ENCODE measurements at regions not wholly inside any gene's neighbourhood (a gene's known extent, or its start where the extent isn't known, plus 50 kb on each side); places are given as distances from the start of the nearest gene placed in this dataset.

DNA sequence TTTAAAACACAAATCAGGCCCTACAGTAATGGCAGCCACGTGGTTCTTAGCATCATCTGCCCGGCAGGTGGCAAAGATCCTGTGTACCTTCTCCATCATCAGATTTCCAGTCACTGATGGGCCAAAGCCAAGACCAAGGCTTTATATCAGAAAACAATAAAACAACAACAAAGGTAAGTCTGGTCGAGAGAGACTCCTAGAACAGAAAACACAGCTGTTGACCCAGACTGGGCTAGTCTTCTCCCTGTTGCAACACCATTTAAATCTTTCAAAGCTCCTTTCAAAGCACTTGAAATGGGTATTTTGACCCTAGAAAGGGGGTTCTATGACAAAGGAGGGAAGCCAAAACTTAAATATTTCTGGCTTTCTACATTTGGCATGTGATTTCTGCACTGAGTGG lies 285.6 kb downstream of the IPMK start:
- no peak overlapping the region for H3K4me3 ChIP-seq (IDR thresholded peaks at IDR 0.05; ENCODE audit: insufficient read depth, low read depth, low read length)
- no peak overlapping the region; the same call in 1 of the 2 replicates for H3K4me2 ChIP-seq
- H3K4me1 ChIP-seq (ENCODE audit: low read depth, poor library complexity, severe bottlenecking) = peaks cover 51% of the 10 kb centered on the region
- H2AFZ ChIP-seq (ENCODE audit: low read depth) = no peak overlapping the region
- H4K20me1 ChIP-seq (ENCODE audit: insufficient read depth) = no peaks in the 10 kb centered on the region
- H3K79me2 ChIP-seq (ENCODE audit: insufficient read depth, low read depth) = peaks cover 13% of the 10 kb centered on the region; the same call in 1 of the 2 replicates
- no peak overlapping the region for H3K27ac ChIP-seq
- TF ChIP-seq, protein P1, sequence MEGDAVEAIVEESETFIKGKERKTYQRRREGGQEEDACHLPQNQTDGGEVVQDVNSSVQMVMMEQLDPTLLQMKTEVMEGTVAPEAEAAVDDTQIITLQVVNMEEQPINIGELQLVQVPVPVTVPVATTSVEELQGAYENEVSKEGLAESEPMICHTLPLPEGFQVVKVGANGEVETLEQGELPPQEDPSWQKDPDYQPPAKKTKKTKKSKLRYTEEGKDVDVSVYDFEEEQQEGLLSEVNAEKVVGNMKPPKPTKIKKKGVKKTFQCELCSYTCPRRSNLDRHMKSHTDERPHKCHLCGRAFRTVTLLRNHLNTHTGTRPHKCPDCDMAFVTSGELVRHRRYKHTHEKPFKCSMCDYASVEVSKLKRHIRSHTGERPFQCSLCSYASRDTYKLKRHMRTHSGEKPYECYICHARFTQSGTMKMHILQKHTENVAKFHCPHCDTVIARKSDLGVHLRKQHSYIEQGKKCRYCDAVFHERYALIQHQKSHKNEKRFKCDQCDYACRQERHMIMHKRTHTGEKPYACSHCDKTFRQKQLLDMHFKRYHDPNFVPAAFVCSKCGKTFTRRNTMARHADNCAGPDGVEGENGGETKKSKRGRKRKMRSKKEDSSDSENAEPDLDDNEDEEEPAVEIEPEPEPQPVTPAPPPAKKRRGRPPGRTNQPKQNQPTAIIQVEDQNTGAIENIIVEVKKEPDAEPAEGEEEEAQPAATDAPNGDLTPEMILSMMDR (conservative IDR thresholded peaks at IDR 0.05; ENCODE audit: low read depth, low read length) = no peak
- H3K9ac ChIP-seq = no peak overlapping the region
- H3K36me3 ChIP-seq (ENCODE audit: insufficient read depth) = no peaks in the 10 kb centered on the region
- no peaks in the 10 kb centered on the region for H3K27me3 ChIP-seq (ENCODE audit: insufficient read depth, low read depth)

DNA sequence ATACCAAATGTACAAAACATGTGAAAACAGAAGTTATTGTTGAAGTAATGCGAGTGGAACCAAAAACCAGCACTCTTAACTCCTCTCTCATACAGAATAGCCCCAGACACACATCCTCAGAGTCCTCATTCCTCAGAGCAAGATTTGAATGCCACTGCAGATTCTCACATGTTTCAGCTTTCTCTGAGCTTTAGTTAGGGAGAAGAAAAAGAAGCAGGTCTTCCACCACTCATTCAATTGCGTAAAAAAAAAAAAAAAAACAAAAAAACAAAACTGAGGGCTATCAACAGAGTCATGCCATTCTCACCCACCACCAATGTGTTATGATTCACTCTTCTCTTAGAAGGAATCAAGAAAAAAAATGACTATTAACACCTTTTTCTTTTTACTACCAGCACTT lies 287.7 kb downstream of the IPMK start:
- Histone ChIP-seq H3K4me2 (no peak overlapping the region), H3K36me3 (ENCODE audit: insufficient read depth) (no peaks in the 10 kb centered on the region), H2AFZ (ENCODE audit: low read depth) (no peak overlapping the region), H3K79me2 (ENCODE audit: insufficient read depth, low read depth) (peaks cover 23% of the 10 kb centered on the region; the same call in 1 of the 2 replicates), H3K9ac (no peak overlapping the region), H4K20me1 (ENCODE audit: insufficient read depth) (no peaks in the 10 kb centered on the region), H3K4me3 (IDR thresholded peaks at IDR 0.05; ENCODE audit: insufficient read depth, low read depth, low read length) (no peak overlapping the region), H3K27ac (no peak overlapping the region), H3K4me1 (ENCODE audit: low read depth, poor library complexity, severe bottlenecking) (peaks cover 34% of the 10 kb centered on the region), H3K27me3 (ENCODE audit: insufficient read depth, low read depth) (no peaks in the 10 kb centered on the region)
- TF ChIP-seq, protein P1 (conservative IDR thresholded peaks at IDR 0.05; ENCODE audit: low read depth, low read length) = no peak

GRCh38 chr10:57979491-57979890 lies 288.2 kb downstream of the IPMK start:
- Histone ChIP-seq H3K79me2 (ENCODE audit: insufficient read depth, low read depth) (peaks cover 23% of the 10 kb centered on the region; the same call in 1 of the 2 replicates), H3K4me1 (ENCODE audit: low read depth, poor library complexity, severe bottlenecking) (peaks cover 31% of the 10 kb centered on the region), H3K27ac (no peak overlapping the region), H2AFZ (ENCODE audit: low read depth) (no peak overlapping the region), H3K4me2 (no peak overlapping the region), H3K9ac (no peak overlapping the region), H3K36me3 (ENCODE audit: insufficient read depth) (no peaks in the 10 kb centered on the region), H3K4me3 (IDR thresholded peaks at IDR 0.05; ENCODE audit: insufficient read depth, low read depth, low read length) (no peak overlapping the region), H4K20me1 (ENCODE audit: insufficient read depth) (no peaks in the 10 kb centered on the region), H3K27me3 (ENCODE audit: insufficient read depth, low read depth) (no peaks in the 10 kb centered on the region)
- TF ChIP-seq, protein P1 (conservative IDR thresholded peaks at IDR 0.05; ENCODE audit: low read depth, low read length) = no peak

DNA sequence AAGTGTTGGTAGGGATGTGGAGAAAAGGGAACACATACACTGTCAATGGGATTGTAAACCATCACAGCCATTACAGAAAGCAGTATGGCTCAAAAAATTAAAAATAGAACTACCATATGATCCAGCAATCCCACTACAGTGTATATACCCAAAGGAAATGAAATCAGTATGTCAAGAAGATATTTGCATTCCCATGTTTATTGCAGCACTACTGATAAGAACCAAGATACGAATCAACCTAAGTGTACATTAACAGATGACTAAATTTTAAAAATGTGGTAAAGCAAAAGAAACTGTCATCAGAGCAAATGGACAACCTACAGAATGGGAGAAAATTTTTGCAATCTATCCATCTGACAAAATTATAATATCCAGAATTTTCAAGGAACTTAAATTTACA lies 290.4 kb downstream of the IPMK start:
- peaks cover 19% of the 10 kb centered on the region for H3K4me1 ChIP-seq (ENCODE audit: low read depth, poor library complexity, severe bottlenecking)
- no peaks in the 10 kb centered on the region for H3K36me3 ChIP-seq (ENCODE audit: insufficient read depth)
- peaks cover 23% of the 10 kb centered on the region; the same call in 1 of the 2 replicates for H3K79me2 ChIP-seq (ENCODE audit: insufficient read depth, low read depth)
- TF ChIP-seq, protein P1 (conservative IDR thresholded peaks at IDR 0.05; ENCODE audit: low read depth, low read length) = no peak
- no peak overlapping the region for H2AFZ ChIP-seq (ENCODE audit: low read depth)
- H3K27me3 ChIP-seq (ENCODE audit: insufficient read depth, low read depth) = no peaks in the 10 kb centered on the region
- H3K4me2 ChIP-seq = no peak overlapping the region
- H3K27ac ChIP-seq = no peak overlapping the region
- no peaks in the 10 kb centered on the region for H4K20me1 ChIP-seq (ENCODE audit: insufficient read depth)
- no peak overlapping the region for H3K4me3 ChIP-seq (IDR thresholded peaks at IDR 0.05; ENCODE audit: insufficient read depth, low read depth, low read length)
- H3K9ac ChIP-seq = no peak overlapping the region

Measured in KMS-11 (cell line).